ENCODE measurements at regions not wholly inside any gene's neighbourhood (a gene's known extent, or its start where the extent isn't known, plus 50 kb on each side); places are given as distances from the start of the nearest gene placed in this dataset.

GRCh38 chr4:154064244-154064643 lies 275.4 kb upstream of the SFRP2 start:
- TF ChIP-seq CTCF (conservative IDR thresholded peaks at IDR 0.05; ENCODE audit: low read depth in 2 of 2), result no peak
- TF ChIP-seq REST (IDR thresholded peaks at IDR 0.05; ENCODE audit: unreplicated experiment), result no peak
- no peak for TF ChIP-seq EZH2 (IDR thresholded peaks at IDR 0.05; ENCODE audit: low read depth, unreplicated experiment)
- TF ChIP-seq ETS1 (IDR thresholded peaks at IDR 0.05), result no peak
